NCI-H2227 (cell line): ENCODE measurements at regions not wholly inside any gene's neighbourhood (a gene's known extent, or its start where the extent isn't known, plus 50 kb on each side); places are given as distances from the start of the nearest gene placed in this dataset.

Experiments
- DNase-seq: peaks from one replicate; lab custom pipeline; 2025; ENCODE audit not compliant: unreplicated experiment; lab: John Stamatoyannopoulos, UW

- no peak for DNase-seq
Observed at GRCh38 chr15:62727501-62727900, 315.0 kb upstream of the TPM1 start.

GRCh38 chr15:62730825-62731224 is 311.7 kb upstream of the TPM1 start:
- DNase-seq = no peak

- no peak for DNase-seq
Observed at GRCh38 chr15:62732078-62732477, 310.5 kb upstream of the TPM1 start.

- DNase-seq = no peak
Observed at GRCh38 chr15:62734706-62735105, 307.8 kb upstream of the TPM1 start.

- no peak for DNase-seq
Observed at GRCh38 chr15:62736756-62737155, 305.8 kb upstream of the TPM1 start.

GRCh38 chr15:62737551-62737950 is 305.0 kb upstream of the TPM1 start:
- no peak for DNase-seq

- no peak for DNase-seq
Observed at GRCh38 chr15:62739082-62739481, 303.5 kb upstream of the TPM1 start.

GRCh38 chr15:62739507-62739906 is 303.0 kb upstream of the TPM1 start:
- DNase-seq = no peak

- DNase-seq = no peak
Observed at GRCh38 chr15:62740141-62741004, 302.2 kb upstream of the TPM1 start.

GRCh38 chr15:62741106-62741505 is 301.4 kb upstream of the TPM1 start:
- no peak for DNase-seq

- peak; percentile 66 for DNase-seq
Observed at GRCh38 chr15:62742409-62743171, 300.0 kb upstream of the TPM1 start.

GRCh38 chr15:62745621-62746225 is 296.8 kb upstream of the TPM1 start:
- DNase-seq = no peak

- DNase-seq = no peak
Observed at GRCh38 chr15:62748196-62748595, 294.4 kb upstream of the TPM1 start.

- DNase-seq = no peak
Observed at GRCh38 chr15:62749036-62749815, 293.3 kb upstream of the TPM1 start.

- no peak for DNase-seq
Observed at GRCh38 chr15:62750471-62750870, 292.1 kb upstream of the TPM1 start.

GRCh38 chr15:62752657-62753517 is 289.7 kb upstream of the TPM1 start:
- DNase-seq = no peak

GRCh38 chr15:62753518-62754221 is 288.9 kb upstream of the TPM1 start:
- no peak for DNase-seq

GRCh38 chr15:62756326-62756994 is 286.1 kb upstream of the TPM1 start:
- DNase-seq = no peak

GRCh38 chr15:62756995-62757360 is 285.6 kb upstream of the TPM1 start:
- no peak for DNase-seq
